Progenitor cell of endocrine pancreas (in vitro differentiated cells): ENCODE measurements at regions not wholly inside any gene's neighbourhood (a gene's known extent, or its start where the extent isn't known, plus 50 kb on each side); places are given as distances from the start of the nearest gene placed in this dataset.

Experiments
- DNase-seq: peaks from one replicate; pipeline ENCODE4 v3.0.0; 2021; ENCODE audit warnings: low spot score; ENCODE audit not compliant: unreplicated experiment
- H3K27ac Mint-ChIP-seq: 2 replicates; pipeline ENCODE4 v1.8.0; 2021; ENCODE audit warnings: mild to moderate bottlenecking, moderate library complexity, mixed read lengths
- H3K27me3 Mint-ChIP-seq: 2 replicates; pipeline ENCODE4 v1.8.0; 2021; ENCODE audit warnings: mixed read lengths
- H3K36me3 Mint-ChIP-seq: 2 replicates; pipeline ENCODE4 v1.8.0; 2022; ENCODE audit warnings: mixed read lengths; ENCODE audit not compliant: insufficient read depth
- H3K4me1 Mint-ChIP-seq: 2 replicates; pipeline ENCODE4 v1.8.0; 2021; ENCODE audit warnings: low read depth, mixed read lengths
- H3K4me3 Mint-ChIP-seq: 2 replicates; pipeline ENCODE4 v1.8.0; 2021; ENCODE audit warnings: low read depth, mild to moderate bottlenecking, moderate library complexity, mixed read lengths
- H3K9me3 Mint-ChIP-seq: 2 replicates; pipeline ENCODE4 v1.8.0; 2021; ENCODE audit warnings: low read depth, mixed read lengths
- CTCF ChIP-seq: fragments of 200-600 bp; sonication (generic); IDR thresholded peaks from one replicate; pipeline ENCODE4 v1.5.0; 2021; ENCODE audit warnings: antibody characterized with exemption, mild to moderate bottlenecking; ENCODE audit not compliant: unreplicated experiment

DNA sequence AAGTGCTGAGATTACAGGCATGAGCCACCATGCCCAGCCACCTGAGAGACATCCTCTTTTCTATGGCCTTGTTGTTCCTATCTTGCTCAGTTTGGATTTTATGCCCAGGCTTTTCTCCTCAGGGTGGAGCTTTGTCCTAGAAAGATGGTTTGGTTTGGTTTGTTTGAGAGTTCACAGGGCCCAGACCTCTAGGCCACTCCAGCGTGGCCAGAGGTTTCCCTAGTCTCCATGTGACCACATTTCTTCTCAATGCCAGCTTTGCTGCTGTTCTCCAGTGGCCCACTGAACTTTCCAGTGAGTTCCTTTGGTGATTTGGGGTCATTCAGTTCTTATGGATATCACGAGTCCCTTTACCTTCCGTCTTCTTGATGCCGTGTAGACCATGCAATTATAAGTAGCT is 92.6 kb upstream of the SERBP1 start:
- no peak for TF ChIP-seq CTCF
- no peak overlapping the region for H3K27ac Mint-ChIP-seq
- peaks cover 10% of the 10 kb centered on the region for H3K4me1 Mint-ChIP-seq
- H3K4me3 Mint-ChIP-seq, result no peak overlapping the region
- H3K9me3 Mint-ChIP-seq, result peaks cover 4% of the 10 kb centered on the region
- no peaks in the 10 kb centered on the region for H3K36me3 Mint-ChIP-seq
- H3K27me3 Mint-ChIP-seq, result no peaks in the 10 kb centered on the region
- DNase-seq, result no peak

GRCh38 chr1:67524143-67525052 is 94.2 kb upstream of the SERBP1 start:
- H3K27me3 Mint-ChIP-seq, result no peaks in the 10 kb centered on the region
- H3K27ac Mint-ChIP-seq, result no peak overlapping the region
- no peak overlapping the region for H3K4me3 Mint-ChIP-seq
- DNase-seq, result no peak
- TF ChIP-seq CTCF, result peak; percentile 44
- H3K36me3 Mint-ChIP-seq, result no peaks in the 10 kb centered on the region
- peaks cover 10% of the 10 kb centered on the region for H3K4me1 Mint-ChIP-seq
- H3K9me3 Mint-ChIP-seq, result no peaks in the 10 kb centered on the region

GRCh38 chr1:67525053-67525760 is 95.0 kb upstream of the SERBP1 start:
- no peak overlapping the region for H3K4me3 Mint-ChIP-seq
- TF ChIP-seq CTCF, result no peak
- no peaks in the 10 kb centered on the region for H3K27me3 Mint-ChIP-seq
- no peaks in the 10 kb centered on the region for H3K36me3 Mint-ChIP-seq
- no peak for DNase-seq
- peaks cover 10% of the 10 kb centered on the region for H3K4me1 Mint-ChIP-seq
- no peaks in the 10 kb centered on the region for H3K9me3 Mint-ChIP-seq
- H3K27ac Mint-ChIP-seq, result no peak overlapping the region

DNA sequence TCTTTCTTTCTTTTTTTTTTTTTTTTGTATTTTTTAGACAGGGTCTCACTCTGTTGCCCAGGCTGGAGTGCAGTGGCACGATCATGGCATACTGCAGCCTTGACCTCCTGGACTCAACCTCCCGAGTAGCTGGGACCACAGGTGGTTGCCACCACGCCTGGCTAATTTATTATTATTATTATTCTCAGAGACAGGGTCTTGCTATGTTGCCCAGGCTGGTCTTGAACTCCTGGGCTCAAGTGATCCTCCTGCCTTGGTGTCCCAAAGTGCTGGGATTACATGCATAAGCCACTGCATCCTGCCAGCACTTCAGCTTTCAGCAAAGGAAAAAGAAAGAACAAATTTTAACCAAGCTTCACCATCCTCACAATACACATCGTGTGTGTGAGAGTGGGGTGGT is 97.9 kb upstream of the SERBP1 start:
- H3K27ac Mint-ChIP-seq, result no peak overlapping the region
- H3K36me3 Mint-ChIP-seq, result no peaks in the 10 kb centered on the region
- no peak for TF ChIP-seq CTCF
- no peaks in the 10 kb centered on the region for H3K9me3 Mint-ChIP-seq
- no peaks in the 10 kb centered on the region for H3K27me3 Mint-ChIP-seq
- no peak for DNase-seq
- H3K4me3 Mint-ChIP-seq, result no peak overlapping the region
- H3K4me1 Mint-ChIP-seq, result peaks cover 15% of the 10 kb centered on the region

DNA sequence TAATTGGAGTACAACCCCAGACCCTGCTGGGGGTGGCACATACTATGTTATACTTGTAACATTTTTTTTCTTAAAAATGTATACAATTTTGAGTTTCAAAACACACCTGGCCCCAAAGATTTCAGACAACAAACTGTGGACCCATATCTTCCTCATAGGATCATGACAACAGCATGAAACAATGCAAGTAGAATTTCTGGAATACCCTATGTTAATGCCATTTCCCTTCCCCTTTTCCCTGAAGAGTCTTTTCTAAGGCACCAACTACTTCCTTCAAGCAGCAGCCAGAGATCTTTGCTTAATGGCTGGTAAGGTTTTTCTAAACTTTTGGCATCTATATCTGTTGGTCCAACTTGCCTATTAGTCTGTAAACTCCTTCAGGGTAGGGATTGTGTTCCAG is 99.9 kb upstream of the SERBP1 start:
- no peak for TF ChIP-seq CTCF
- Mint-ChIP-seq H3K36me3 (no peaks in the 10 kb centered on the region), H3K4me1 (peaks cover 14% of the 10 kb centered on the region), H3K27me3 (no peaks in the 10 kb centered on the region), H3K4me3 (no peak overlapping the region), H3K27ac (no peak overlapping the region), H3K9me3 (no peaks in the 10 kb centered on the region)
- no peak for DNase-seq
